Keratinocyte (primary cell): ENCODE measurements at regions not wholly inside any gene's neighbourhood (a gene's known extent, or its start where the extent isn't known, plus 50 kb on each side); places are given as distances from the start of the nearest gene placed in this dataset.

Experiments used
- DNase-seq: peaks from one replicate; pipeline ENCODE4 v3.0.0-alpha.2; 2011; ENCODE audit warnings: low read depth, missing footprints, low spot score
- FAIRE-seq: peaks from 2 replicates; lab custom pipeline; 2011; peaks lifted over from hg19 to GRCh38; lab: Jason Lieb, UNC
- H2AFZ ChIP-seq: 2 replicates; pipeline ENCODE4 v1.6.0; 2012; ENCODE audit warnings: low read length, control low read depth, inconsistent platforms; ENCODE audit not compliant: control insufficient read depth
- H3K27ac ChIP-seq: 2 replicates; pipeline ENCODE4 v1.5.1; 2011; ENCODE audit warnings: low read length; ENCODE audit not compliant: control insufficient read depth, insufficient read depth
- H3K27me3 ChIP-seq: 3 replicates; pipeline ENCODE4 v1.6.0; 2011; ENCODE audit warnings: low read length; ENCODE audit not compliant: control insufficient read depth, insufficient read depth; ENCODE audit errors: extremely low read depth
- H3K36me3 ChIP-seq, 2 experiments: 2 replicates in 1 of 2; 3 replicates in 1 of 2; pipeline ENCODE4 v1.5.1; 2011; ENCODE audit warnings: low read length in 2 of 2, mild to moderate bottlenecking in 1 of 2; ENCODE audit not compliant: control insufficient read depth in 2 of 2, insufficient read depth in 2 of 2; ENCODE audit errors: extremely low read depth in 1 of 2
- H3K4me1 ChIP-seq: 3 replicates; pipeline ENCODE4 v1.5.1; 2011; ENCODE audit warnings: low read length; ENCODE audit not compliant: control insufficient read depth, insufficient read depth; ENCODE audit errors: extremely low read depth
- H3K4me2 ChIP-seq: 3 replicates; pipeline ENCODE4 v1.6.0; 2011; ENCODE audit warnings: low read depth, low read length; ENCODE audit not compliant: control insufficient read depth, insufficient read depth; ENCODE audit errors: extremely low read depth
- H3K4me3 ChIP-seq, 3 experiments: fragments of 200-600 bp in 1 of 3; sonication (generic) in 1 of 3; 2 replicates in 2 of 3; 3 replicates in 1 of 3; pipeline ENCODE4 v1.5.1; 2011 to 2016; ENCODE audit warnings: low read length in 3 of 3, mild to moderate bottlenecking in 3 of 3, control low read depth in 2 of 3, inconsistent platforms in 1 of 3, low read depth in 1 of 3, mixed read lengths in 1 of 3, mixed run types in 1 of 3, moderate library complexity in 1 of 3; ENCODE audit not compliant: control insufficient read depth in 2 of 3, insufficient read depth in 2 of 3; ENCODE audit errors: extremely low read depth in 1 of 3
- H3K79me2 ChIP-seq: 2 replicates; pipeline ENCODE4 v1.6.0; 2012; ENCODE audit warnings: low read length; ENCODE audit not compliant: control insufficient read depth, insufficient read depth
- H3K9ac ChIP-seq: 3 replicates; pipeline ENCODE4 v1.6.0; 2011; ENCODE audit warnings: low read length; ENCODE audit not compliant: control insufficient read depth, insufficient read depth; ENCODE audit errors: extremely low read depth
- H3K9me1 ChIP-seq: 3 replicates; pipeline ENCODE4 v1.6.0; 2011; ENCODE audit warnings: low read length; ENCODE audit not compliant: control insufficient read depth, insufficient read depth; ENCODE audit errors: extremely low read depth
- H3K9me3 ChIP-seq: 2 replicates; pipeline ENCODE4 v1.5.1; 2012; ENCODE audit warnings: low read depth, low read length; ENCODE audit not compliant: control insufficient read depth
- H4K20me1 ChIP-seq: 3 replicates; pipeline ENCODE4 v1.6.0; 2011; ENCODE audit warnings: low read length; ENCODE audit not compliant: control insufficient read depth, insufficient read depth; ENCODE audit errors: extremely low read depth
- EZH2 ChIP-seq: IDR thresholded peaks from one replicate; pipeline ENCODE4 v1.6.1; 2012; ENCODE audit warnings: inconsistent platforms, mild to moderate bottlenecking, low read length, moderate library complexity
- dilution Hi-C: fragments of 300-500 bp; cut with MboI; formaldehyde crosslinking; loops from one replicate; pipeline ENCODE4 v1.7.0; 2020; ENCODE audit warnings: low sequenced_read_pairs; ENCODE audit not compliant: extremely low pct_ligation_motif_present
- TF ChIP-seq, protein P1 (sequence below), 3 experiments: IDR thresholded peaks in 1 of 3; conservative IDR thresholded peaks in 1 of 3; optimal IDR thresholded peaks in 1 of 3; 2 replicates in 2 of 3; 3 replicates in 1 of 3; pipeline versions ENCODE3 to v1.5.1; 2011; ENCODE audit warnings: low read length in 3 of 3, mild to moderate bottlenecking in 3 of 3, moderate library complexity in 2 of 3, control low read depth in 1 of 3, inconsistent platforms in 1 of 3; ENCODE audit not compliant: insufficient read depth in 2 of 3; ENCODE audit errors: extremely low read depth in 1 of 3

DNA sequence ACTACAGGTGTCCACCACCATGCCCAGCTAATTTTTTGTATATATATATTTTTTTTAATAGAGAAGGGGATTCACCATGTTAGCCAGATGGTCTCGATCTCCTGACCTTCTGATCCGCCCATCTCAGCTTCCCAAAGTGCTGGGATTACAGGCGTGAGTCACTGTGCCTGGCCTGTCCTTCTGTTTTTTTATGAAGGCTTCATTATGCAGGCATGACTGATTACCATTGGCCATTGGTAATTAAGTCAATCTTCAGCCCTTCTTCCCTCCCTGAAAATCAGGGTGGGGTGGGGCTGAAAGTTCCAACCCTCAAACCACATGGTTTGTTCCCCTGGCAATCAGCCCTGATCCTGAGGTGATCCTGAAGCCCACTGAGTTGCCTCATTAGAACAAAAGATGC lies 336.9 kb downstream of the PTTG2 start:
- no peak for FAIRE-seq
- dilution Hi-C loops = no loop called here
- H3K4me1 ChIP-seq = no peaks in the 10 kb centered on the region
- H3K9me1 ChIP-seq = no peaks in the 10 kb centered on the region
- H3K79me2 ChIP-seq = no peaks in the 10 kb centered on the region
- DNase-seq = no peak
- H4K20me1 ChIP-seq = no peaks in the 10 kb centered on the region
- H3K4me2 ChIP-seq = no peak overlapping the region
- H3K27me3 ChIP-seq = no peaks in the 10 kb centered on the region
- H3K36me3 ChIP-seq = no peaks in the 10 kb centered on the region
- H3K9ac ChIP-seq = no peak overlapping the region
- no peak for TF ChIP-seq EZH2
- TF ChIP-seq, protein P1, sequence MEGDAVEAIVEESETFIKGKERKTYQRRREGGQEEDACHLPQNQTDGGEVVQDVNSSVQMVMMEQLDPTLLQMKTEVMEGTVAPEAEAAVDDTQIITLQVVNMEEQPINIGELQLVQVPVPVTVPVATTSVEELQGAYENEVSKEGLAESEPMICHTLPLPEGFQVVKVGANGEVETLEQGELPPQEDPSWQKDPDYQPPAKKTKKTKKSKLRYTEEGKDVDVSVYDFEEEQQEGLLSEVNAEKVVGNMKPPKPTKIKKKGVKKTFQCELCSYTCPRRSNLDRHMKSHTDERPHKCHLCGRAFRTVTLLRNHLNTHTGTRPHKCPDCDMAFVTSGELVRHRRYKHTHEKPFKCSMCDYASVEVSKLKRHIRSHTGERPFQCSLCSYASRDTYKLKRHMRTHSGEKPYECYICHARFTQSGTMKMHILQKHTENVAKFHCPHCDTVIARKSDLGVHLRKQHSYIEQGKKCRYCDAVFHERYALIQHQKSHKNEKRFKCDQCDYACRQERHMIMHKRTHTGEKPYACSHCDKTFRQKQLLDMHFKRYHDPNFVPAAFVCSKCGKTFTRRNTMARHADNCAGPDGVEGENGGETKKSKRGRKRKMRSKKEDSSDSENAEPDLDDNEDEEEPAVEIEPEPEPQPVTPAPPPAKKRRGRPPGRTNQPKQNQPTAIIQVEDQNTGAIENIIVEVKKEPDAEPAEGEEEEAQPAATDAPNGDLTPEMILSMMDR (optimal IDR thresholded peaks at IDR 0.05 in 1 of 3, IDR thresholded peaks at IDR 0.05 in 1 of 3, conservative IDR thresholded peaks at IDR 0.05 in 1 of 3; ENCODE audit: extremely low read depth in 1 of 3, insufficient read depth in 2 of 3, low read length in 3 of 3) = no peak
- H3K27ac ChIP-seq = no peak overlapping the region
- H2AFZ ChIP-seq = no peak overlapping the region
- no peak overlapping the region for H3K4me3 ChIP-seq
- H3K9me3 ChIP-seq = peaks cover 4% of the 10 kb centered on the region

DNA sequence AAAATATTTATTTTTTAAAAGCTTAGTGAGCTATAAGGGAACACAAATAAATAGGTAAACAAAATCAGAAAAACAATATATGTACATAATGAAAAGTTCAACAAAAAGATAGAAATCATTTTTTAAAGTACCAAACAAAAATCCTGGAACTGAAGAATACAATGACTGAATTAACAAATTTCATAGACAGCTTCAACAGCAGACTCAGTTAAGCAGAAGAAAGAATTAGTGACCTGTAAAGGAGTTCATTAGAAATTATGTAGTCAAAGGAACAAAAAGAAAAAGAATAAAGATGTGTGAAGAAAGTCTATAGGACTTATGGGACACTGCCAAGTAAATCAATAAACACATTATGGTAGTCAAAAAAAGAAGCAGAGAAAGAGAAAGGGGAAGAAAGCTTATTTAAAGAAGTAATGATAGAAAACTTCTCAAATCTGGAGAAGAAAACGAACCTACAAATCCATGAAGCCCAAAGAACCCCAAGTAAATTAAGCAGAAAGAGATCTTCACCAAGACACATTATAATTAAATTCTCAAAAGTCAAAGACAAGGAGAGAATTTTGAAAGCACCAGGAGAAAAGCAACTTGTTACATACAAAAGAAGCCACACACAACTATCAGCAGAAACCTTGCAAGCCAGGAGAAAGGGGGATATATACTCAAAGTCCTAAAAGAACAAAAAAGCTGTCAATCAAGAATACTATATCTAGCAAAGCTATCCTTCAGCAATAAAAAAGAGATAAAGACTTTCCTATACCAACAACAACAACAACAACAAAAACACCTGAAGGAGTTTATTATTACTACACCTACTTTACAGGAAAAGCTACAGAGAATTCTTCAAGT lies 338.9 kb downstream of the PTTG2 start:
- H3K4me1 ChIP-seq = no peaks in the 10 kb centered on the region
- H3K9me3 ChIP-seq = peaks cover 4% of the 10 kb centered on the region
- no peaks in the 10 kb centered on the region for H3K27me3 ChIP-seq
- no peak overlapping the region for H3K9ac ChIP-seq
- no peak overlapping the region for H3K4me2 ChIP-seq
- H3K36me3 ChIP-seq = no peaks in the 10 kb centered on the region
- no peak for FAIRE-seq
- no peak for DNase-seq
- no peaks in the 10 kb centered on the region for H3K79me2 ChIP-seq
- H3K4me3 ChIP-seq = no peak overlapping the region
- H2AFZ ChIP-seq = no peak overlapping the region
- dilution Hi-C loops = no loop called here
- TF ChIP-seq EZH2 = no peak
- TF ChIP-seq, protein P1 (optimal IDR thresholded peaks at IDR 0.05 in 1 of 3, IDR thresholded peaks at IDR 0.05 in 1 of 3, conservative IDR thresholded peaks at IDR 0.05 in 1 of 3; ENCODE audit: extremely low read depth in 1 of 3, insufficient read depth in 2 of 3, low read length in 3 of 3) = no peak
- no peak overlapping the region for H3K27ac ChIP-seq
- no peaks in the 10 kb centered on the region for H3K9me1 ChIP-seq
- H4K20me1 ChIP-seq = no peaks in the 10 kb centered on the region
